ENCODE measurements at regions not wholly inside any gene's neighbourhood (a gene's known extent, or its start where the extent isn't known, plus 50 kb on each side); places are given as distances from the start of the nearest gene placed in this dataset.

GRCh38 chr4:135770505-135770904 is 1568.9 kb upstream of the PABPC4L start:
- Histone ChIP-seq H3K27me3 (ENCODE audit: control insufficient read depth, insufficient read depth, low read length, poor library complexity, severe bottlenecking) (no peaks in the 10 kb centered on the region), H3K4me1 (ENCODE audit: control insufficient read depth, insufficient read depth, low read length) (no peaks in the 10 kb centered on the region), H3K27ac (ENCODE audit: insufficient read depth, low read depth, low read length, poor library complexity, severe bottlenecking) (no peak overlapping the region)

GRCh38 chr4:135744928-135745327 is 1543.3 kb upstream of the PABPC4L start:
- Histone ChIP-seq H3K27me3 (ENCODE audit: control insufficient read depth, insufficient read depth, low read length, poor library complexity, severe bottlenecking) (no peaks in the 10 kb centered on the region), H3K27ac (ENCODE audit: insufficient read depth, low read depth, low read length, poor library complexity, severe bottlenecking) (no peak overlapping the region), H3K36me3 (ENCODE audit: control insufficient read depth, insufficient read depth, low read length) (no peaks in the 10 kb centered on the region), H3K4me3 (ENCODE audit: insufficient read depth, low read depth, low read length) (no peak overlapping the region), H3K9me3 (ENCODE audit: control insufficient read depth, low read length) (no peaks in the 10 kb centered on the region), H3K4me1 (ENCODE audit: control insufficient read depth, insufficient read depth, low read length) (no peaks in the 10 kb centered on the region)
- no CpG with 5 or more reads among the region's 1 CpG for WGBS, 2 experiments

More at GRCh38 chr4:135770505-135770904, 1568.9 kb upstream of the PABPC4L start:
- Histone ChIP-seq H3K36me3 (ENCODE audit: control insufficient read depth, insufficient read depth, low read length) (no peaks in the 10 kb centered on the region), H3K9me3 (ENCODE audit: control insufficient read depth, low read length) (no peaks in the 10 kb centered on the region), H3K4me3 (ENCODE audit: insufficient read depth, low read depth, low read length) (no peak overlapping the region)

GRCh38 chr4:135741583-135741982 is 1540.0 kb upstream of the PABPC4L start:
- WGBS, 2 experiments, result 44 to 51% methylated on average over 3 to 5 of the region's 5 CpGs
- Histone ChIP-seq H3K36me3 (ENCODE audit: control insufficient read depth, insufficient read depth, low read length) (no peaks in the 10 kb centered on the region), H3K4me1 (ENCODE audit: control insufficient read depth, insufficient read depth, low read length) (no peaks in the 10 kb centered on the region), H3K27ac (ENCODE audit: insufficient read depth, low read depth, low read length, poor library complexity, severe bottlenecking) (no peak overlapping the region), H3K9me3 (ENCODE audit: control insufficient read depth, low read length) (no peaks in the 10 kb centered on the region), H3K27me3 (ENCODE audit: control insufficient read depth, insufficient read depth, low read length, poor library complexity, severe bottlenecking) (no peaks in the 10 kb centered on the region), H3K4me3 (ENCODE audit: insufficient read depth, low read depth, low read length) (no peak overlapping the region)

- no peaks in the 10 kb centered on the region for H3K36me3 ChIP-seq (ENCODE audit: control insufficient read depth, insufficient read depth, low read length)
- no peaks in the 10 kb centered on the region for H3K9me3 ChIP-seq (ENCODE audit: control insufficient read depth, low read length)
- no peaks in the 10 kb centered on the region for H3K27me3 ChIP-seq (ENCODE audit: control insufficient read depth, insufficient read depth, low read length, poor library complexity, severe bottlenecking)
- WGBS, 2 experiments, result 100% methylated on average over 1 of the region's 2 CpGs; no CpG with 5 or more reads in 1 of the 2 experiments
- no peak overlapping the region for H3K27ac ChIP-seq (ENCODE audit: insufficient read depth, low read depth, low read length, poor library complexity, severe bottlenecking)
- H3K4me1 ChIP-seq (ENCODE audit: control insufficient read depth, insufficient read depth, low read length), result no peaks in the 10 kb centered on the region
- no peak overlapping the region for H3K4me3 ChIP-seq (ENCODE audit: insufficient read depth, low read depth, low read length)
These were observed 1537.8 kb upstream of the PABPC4L start for GRCh38 chr4:135739354-135739753.

GRCh38 chr4:135735512-135735911 is 1533.9 kb upstream of the PABPC4L start:
- Histone ChIP-seq H3K4me3 (ENCODE audit: insufficient read depth, low read depth, low read length) (no peak overlapping the region), H3K9me3 (ENCODE audit: control insufficient read depth, low read length) (no peaks in the 10 kb centered on the region), H3K27me3 (ENCODE audit: control insufficient read depth, insufficient read depth, low read length, poor library complexity, severe bottlenecking) (no peaks in the 10 kb centered on the region), H3K4me1 (ENCODE audit: control insufficient read depth, insufficient read depth, low read length) (no peaks in the 10 kb centered on the region), H3K27ac (ENCODE audit: insufficient read depth, low read depth, low read length, poor library complexity, severe bottlenecking) (no peak overlapping the region), H3K36me3 (ENCODE audit: control insufficient read depth, insufficient read depth, low read length) (no peaks in the 10 kb centered on the region)

GRCh38 chr4:135732448-135732847 is 1530.9 kb upstream of the PABPC4L start:
- no peaks in the 10 kb centered on the region for H3K36me3 ChIP-seq (ENCODE audit: control insufficient read depth, insufficient read depth, low read length)
- H3K4me1 ChIP-seq (ENCODE audit: control insufficient read depth, insufficient read depth, low read length), result no peaks in the 10 kb centered on the region
- WGBS, 2 experiments, result 82 to 89% methylated on average over 4 of the region's 4 CpGs
- H3K9me3 ChIP-seq (ENCODE audit: control insufficient read depth, low read length), result no peaks in the 10 kb centered on the region
- H3K27ac ChIP-seq (ENCODE audit: insufficient read depth, low read depth, low read length, poor library complexity, severe bottlenecking), result no peak overlapping the region
- no peaks in the 10 kb centered on the region for H3K27me3 ChIP-seq (ENCODE audit: control insufficient read depth, insufficient read depth, low read length, poor library complexity, severe bottlenecking)
- H3K4me3 ChIP-seq (ENCODE audit: insufficient read depth, low read depth, low read length), result no peak overlapping the region

- no peak overlapping the region for H3K4me3 ChIP-seq (ENCODE audit: insufficient read depth, low read depth, low read length)
- no peaks in the 10 kb centered on the region for H3K9me3 ChIP-seq (ENCODE audit: control insufficient read depth, low read length)
- WGBS, 2 experiments, result 100% methylated on average over 2 of the region's 2 CpGs; no CpG with 5 or more reads in 1 of the 2 experiments
- H3K27ac ChIP-seq (ENCODE audit: insufficient read depth, low read depth, low read length, poor library complexity, severe bottlenecking), result no peak overlapping the region
- no peaks in the 10 kb centered on the region for H3K36me3 ChIP-seq (ENCODE audit: control insufficient read depth, insufficient read depth, low read length)
- no peaks in the 10 kb centered on the region for H3K27me3 ChIP-seq (ENCODE audit: control insufficient read depth, insufficient read depth, low read length, poor library complexity, severe bottlenecking)
- H3K4me1 ChIP-seq (ENCODE audit: control insufficient read depth, insufficient read depth, low read length), result no peaks in the 10 kb centered on the region
These were observed 1530.1 kb upstream of the PABPC4L start for GRCh38 chr4:135731682-135732081.

- H3K4me1 ChIP-seq (ENCODE audit: control insufficient read depth, insufficient read depth, low read length), result no peaks in the 10 kb centered on the region
- H3K27me3 ChIP-seq (ENCODE audit: control insufficient read depth, insufficient read depth, low read length, poor library complexity, severe bottlenecking), result no peaks in the 10 kb centered on the region
- no peaks in the 10 kb centered on the region for H3K36me3 ChIP-seq (ENCODE audit: control insufficient read depth, insufficient read depth, low read length)
- no peaks in the 10 kb centered on the region for H3K9me3 ChIP-seq (ENCODE audit: control insufficient read depth, low read length)
- no peak overlapping the region for H3K4me3 ChIP-seq (ENCODE audit: insufficient read depth, low read depth, low read length)
- H3K27ac ChIP-seq (ENCODE audit: insufficient read depth, low read depth, low read length, poor library complexity, severe bottlenecking), result no peak overlapping the region
- WGBS, 2 experiments, result 88 to 94% methylated on average over 2 of the region's 2 CpGs
These were observed 1522.8 kb upstream of the PABPC4L start for GRCh38 chr4:135724421-135724820.

GRCh38 chr4:135718019-135718418 is 1516.4 kb upstream of the PABPC4L start:
- no peak overlapping the region for H3K27ac ChIP-seq (ENCODE audit: insufficient read depth, low read depth, low read length, poor library complexity, severe bottlenecking)
- WGBS, 2 experiments, result no CpG with 5 or more reads among the region's 1 CpG
- no peaks in the 10 kb centered on the region for H3K27me3 ChIP-seq (ENCODE audit: control insufficient read depth, insufficient read depth, low read length, poor library complexity, severe bottlenecking)
- no peaks in the 10 kb centered on the region for H3K4me1 ChIP-seq (ENCODE audit: control insufficient read depth, insufficient read depth, low read length)
- no peaks in the 10 kb centered on the region for H3K9me3 ChIP-seq (ENCODE audit: control insufficient read depth, low read length)
- no peak overlapping the region for H3K4me3 ChIP-seq (ENCODE audit: insufficient read depth, low read depth, low read length)
- H3K36me3 ChIP-seq (ENCODE audit: control insufficient read depth, insufficient read depth, low read length), result no peaks in the 10 kb centered on the region

GRCh38 chr4:135705343-135705742 is 1503.8 kb upstream of the PABPC4L start:
- H3K27ac ChIP-seq (ENCODE audit: insufficient read depth, low read depth, low read length, poor library complexity, severe bottlenecking), result no peak overlapping the region
- no peaks in the 10 kb centered on the region for H3K36me3 ChIP-seq (ENCODE audit: control insufficient read depth, insufficient read depth, low read length)

GRCh38 chr4:135694066-135694465 is 1492.5 kb upstream of the PABPC4L start:
- no peaks in the 10 kb centered on the region for H3K4me1 ChIP-seq (ENCODE audit: control insufficient read depth, insufficient read depth, low read length)
- H3K27me3 ChIP-seq (ENCODE audit: control insufficient read depth, insufficient read depth, low read length, poor library complexity, severe bottlenecking), result no peaks in the 10 kb centered on the region
- 100% methylated on average over 1 of the region's 2 CpGs; no CpG with 5 or more reads in 1 of the 2 experiments for WGBS, 2 experiments
- H3K9me3 ChIP-seq (ENCODE audit: control insufficient read depth, low read length), result no peaks in the 10 kb centered on the region
- no peak overlapping the region for H3K27ac ChIP-seq (ENCODE audit: insufficient read depth, low read depth, low read length, poor library complexity, severe bottlenecking)
- H3K36me3 ChIP-seq (ENCODE audit: control insufficient read depth, insufficient read depth, low read length), result no peaks in the 10 kb centered on the region
- H3K4me3 ChIP-seq (ENCODE audit: insufficient read depth, low read depth, low read length), result no peak overlapping the region

More at GRCh38 chr4:135705343-135705742, 1503.8 kb upstream of the PABPC4L start:
- Histone ChIP-seq H3K4me1 (ENCODE audit: control insufficient read depth, insufficient read depth, low read length) (no peaks in the 10 kb centered on the region), H3K27me3 (ENCODE audit: control insufficient read depth, insufficient read depth, low read length, poor library complexity, severe bottlenecking) (no peaks in the 10 kb centered on the region), H3K9me3 (ENCODE audit: control insufficient read depth, low read length) (no peaks in the 10 kb centered on the region), H3K4me3 (ENCODE audit: insufficient read depth, low read depth, low read length) (no peak overlapping the region)
